Epithelial cell of proximal tubule (primary cell): ENCODE measurements at regions not wholly inside any gene's neighbourhood (a gene's known extent, or its start where the extent isn't known, plus 50 kb on each side); places are given as distances from the start of the nearest gene placed in this dataset.
"Not testable (repeated sequence)": the region's sequence is repeated elsewhere in the genome, so short reads cannot be mapped to it uniquely, and the experiment has no call there.

ENCODE experiments used
- DNase-seq: peaks from one replicate; pipeline ENCODE4 v3.0.0-alpha.2; 2011; ENCODE audit warnings: low read depth
- H3K4me3 ChIP-seq: 2 replicates; pipeline ENCODE4 v1.5.1; 2011; ENCODE audit warnings: low read depth, mild to moderate bottlenecking, low read length
- TF ChIP-seq, protein P1 (sequence below): conservative IDR thresholded peaks from 2 replicates; pipeline ENCODE4 v1.5.1; 2012; ENCODE audit warnings: low read depth, mild to moderate bottlenecking, low read length

- H3K4me3 ChIP-seq = no peak overlapping the region
- TF ChIP-seq, protein P1, sequence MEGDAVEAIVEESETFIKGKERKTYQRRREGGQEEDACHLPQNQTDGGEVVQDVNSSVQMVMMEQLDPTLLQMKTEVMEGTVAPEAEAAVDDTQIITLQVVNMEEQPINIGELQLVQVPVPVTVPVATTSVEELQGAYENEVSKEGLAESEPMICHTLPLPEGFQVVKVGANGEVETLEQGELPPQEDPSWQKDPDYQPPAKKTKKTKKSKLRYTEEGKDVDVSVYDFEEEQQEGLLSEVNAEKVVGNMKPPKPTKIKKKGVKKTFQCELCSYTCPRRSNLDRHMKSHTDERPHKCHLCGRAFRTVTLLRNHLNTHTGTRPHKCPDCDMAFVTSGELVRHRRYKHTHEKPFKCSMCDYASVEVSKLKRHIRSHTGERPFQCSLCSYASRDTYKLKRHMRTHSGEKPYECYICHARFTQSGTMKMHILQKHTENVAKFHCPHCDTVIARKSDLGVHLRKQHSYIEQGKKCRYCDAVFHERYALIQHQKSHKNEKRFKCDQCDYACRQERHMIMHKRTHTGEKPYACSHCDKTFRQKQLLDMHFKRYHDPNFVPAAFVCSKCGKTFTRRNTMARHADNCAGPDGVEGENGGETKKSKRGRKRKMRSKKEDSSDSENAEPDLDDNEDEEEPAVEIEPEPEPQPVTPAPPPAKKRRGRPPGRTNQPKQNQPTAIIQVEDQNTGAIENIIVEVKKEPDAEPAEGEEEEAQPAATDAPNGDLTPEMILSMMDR = no peak
- no peak for DNase-seq
Measured at GRCh38 chr1:55774446-55774845, 559.3 kb upstream of the USP24 start.

DNA sequence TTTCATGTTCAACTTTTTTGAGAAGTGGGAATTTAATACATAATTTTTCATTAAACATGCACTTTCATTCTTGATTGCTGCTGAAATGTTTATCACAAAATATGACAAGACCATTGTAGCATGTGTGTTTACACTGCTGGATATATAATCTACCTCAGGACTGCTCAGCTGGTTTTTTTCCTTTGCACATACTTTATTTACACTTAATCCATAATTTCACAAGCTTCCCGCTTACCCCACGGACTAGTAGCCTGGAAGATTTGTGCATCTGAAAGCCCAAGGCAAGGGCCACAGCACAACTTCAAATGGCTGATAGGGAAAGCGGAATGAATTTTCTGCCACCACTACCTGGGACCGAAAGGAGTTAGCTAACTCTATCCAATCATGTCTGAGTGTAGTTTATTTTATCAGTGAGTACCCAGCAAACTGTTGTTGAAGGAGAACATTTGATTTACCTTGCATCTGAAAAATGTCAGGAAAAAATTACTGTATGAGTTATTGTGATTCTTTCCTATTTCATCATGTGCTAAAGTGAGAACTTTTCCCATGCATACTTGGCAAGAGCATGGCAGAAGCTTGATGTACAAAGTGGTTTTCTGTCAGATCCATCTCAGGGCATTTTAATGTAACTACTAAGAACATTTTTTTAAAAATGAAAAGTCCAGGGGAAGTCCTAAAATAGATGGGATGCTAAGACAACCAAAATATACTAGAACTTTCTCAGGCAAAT, 558.2 kb upstream of the USP24 start:
- TF ChIP-seq, protein P1 = no peak
- no peak for DNase-seq
- no peak overlapping the region for H3K4me3 ChIP-seq

DNA sequence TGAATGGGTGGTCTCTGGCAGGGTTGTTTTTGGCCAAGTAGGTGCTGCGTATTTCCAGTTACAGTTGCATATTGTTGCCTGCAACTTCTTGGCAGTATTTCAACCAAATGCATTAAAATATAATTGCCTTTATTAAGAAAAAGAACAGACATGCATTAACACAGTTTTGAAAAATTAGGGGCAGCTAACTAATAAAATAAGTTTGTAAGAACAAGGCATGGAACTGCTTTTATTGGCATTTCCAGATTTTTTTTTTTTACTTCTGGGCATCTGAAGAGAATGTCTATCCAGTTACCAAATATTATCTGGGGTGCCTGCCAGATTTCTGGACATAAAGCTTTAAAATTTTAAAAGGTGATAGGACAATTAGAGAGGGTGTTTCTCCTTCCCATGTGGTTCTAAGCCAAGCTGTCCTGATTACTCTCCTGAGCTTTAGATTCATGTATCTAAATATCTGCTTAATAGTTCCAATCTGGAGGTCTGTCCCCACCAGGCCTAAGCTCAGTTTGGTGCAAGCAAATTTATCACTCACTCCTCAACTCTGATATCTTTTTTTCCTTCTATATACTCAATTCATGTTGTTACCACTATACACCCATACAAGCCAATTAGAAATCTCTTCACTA, 553.3 kb upstream of the USP24 start:
- no peak overlapping the region for H3K4me3 ChIP-seq
- no peak for DNase-seq
- TF ChIP-seq, protein P1 = no peak

GRCh38 chr1:55767171-55767570, 552.0 kb upstream of the USP24 start:
- H3K4me3 ChIP-seq = no peak overlapping the region
- TF ChIP-seq, protein P1 = no peak

DNA sequence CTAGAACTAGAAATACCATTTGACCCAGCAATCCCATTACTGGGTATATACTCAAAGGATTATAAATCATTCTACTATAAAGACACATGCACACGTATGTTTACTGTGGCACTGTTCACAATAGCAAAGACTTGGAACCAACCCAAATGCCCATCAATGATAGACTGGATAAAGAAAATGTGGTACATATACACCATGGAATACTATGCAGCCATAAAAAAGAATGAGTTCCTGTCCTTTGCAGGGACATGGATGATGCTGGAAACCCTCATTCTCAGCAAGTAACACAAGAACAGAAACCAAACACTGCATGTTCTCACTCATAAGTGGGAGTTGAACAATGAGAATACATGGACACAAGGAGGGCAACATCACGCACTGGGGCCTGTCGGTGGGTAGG, 550.3 kb upstream of the USP24 start:
- H3K4me3 ChIP-seq, DNase-seq: not testable (repeated sequence)

More at GRCh38 chr1:55767171-55767570, 552.0 kb upstream of the USP24 start:
- no peak for DNase-seq

- H3K4me3 ChIP-seq = no peak overlapping the region
- DNase-seq = no peak
- TF ChIP-seq, protein P1 = no peak
Measured at GRCh38 chr1:55751776-55752175, 536.6 kb upstream of the USP24 start.

DNA sequence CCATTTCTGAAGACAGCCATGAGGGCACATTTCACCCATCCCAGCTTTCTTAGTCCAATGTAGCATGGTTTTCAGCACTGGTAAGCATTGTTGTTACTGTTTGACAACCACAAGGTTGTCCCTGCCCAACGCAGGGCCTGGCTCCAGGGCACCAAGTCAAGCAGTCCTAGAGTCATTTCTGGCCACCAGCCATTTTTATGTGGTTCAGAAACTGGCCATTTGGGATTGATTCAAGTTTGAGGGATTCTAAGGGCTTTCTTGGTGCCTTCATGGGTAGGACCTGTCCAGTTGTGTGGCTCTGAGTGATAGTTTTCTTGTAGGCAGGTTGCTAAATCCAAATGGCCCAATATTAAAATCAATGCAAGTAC, 535.4 kb upstream of the USP24 start:
- no peak overlapping the region for H3K4me3 ChIP-seq
- TF ChIP-seq, protein P1 = no peak
- DNase-seq = no peak
